Left renal cortex interstitium (tissue), 4 donors: ENCODE measurements at regions not wholly inside any gene's neighbourhood (a gene's known extent, or its start where the extent isn't known, plus 50 kb on each side); places are given as distances from the start of the nearest gene placed in this dataset.

Source experiments
- DNase-seq, 4 donors: peaks; one replicate each; pipeline ENCODE4 v3.0.0-alpha.2; 2013; ENCODE audit warnings: low read depth in 4 of 4, low spot score in 2 of 4, missing footprints in 1 of 4

- DNase-seq = no peak
Observed at GRCh38 chr15:87408902-87409301, 847.6 kb downstream of the NTRK3 start.

GRCh38 chr15:87403973-87404372 lies 852.6 kb downstream of the NTRK3 start:
- no peak for DNase-seq

- peak in 2 of 4 donors; percentile 4 to 5 for DNase-seq
Observed at GRCh38 chr15:87401973-87402372, 854.6 kb downstream of the NTRK3 start.

- DNase-seq = no peak
Observed at GRCh38 chr15:87394676-87395075, 861.9 kb downstream of the NTRK3 start.

GRCh38 chr15:87387766-87388165 lies 868.8 kb downstream of the NTRK3 start:
- no peak for DNase-seq

- no peak for DNase-seq
Observed at GRCh38 chr15:87374339-87374738, 882.2 kb downstream of the NTRK3 start.

- no peak for DNase-seq
Observed at GRCh38 chr15:87369269-87369668, 887.3 kb downstream of the NTRK3 start.

- no peak for DNase-seq
Observed at GRCh38 chr15:87368511-87368910, 888.0 kb downstream of the NTRK3 start.

- DNase-seq = no peak
Observed at GRCh38 chr15:87365186-87365585, 891.4 kb downstream of the NTRK3 start.

GRCh38 chr15:87362531-87362930 lies 894.0 kb downstream of the NTRK3 start:
- DNase-seq = no peak

- no peak for DNase-seq
Observed at GRCh38 chr15:87357637-87358313, 898.8 kb downstream of the NTRK3 start.

GRCh38 chr15:87355946-87356345 lies 900.6 kb downstream of the NTRK3 start:
- DNase-seq = no peak

GRCh38 chr15:87354661-87355410 lies 901.7 kb downstream of the NTRK3 start:
- no peak for DNase-seq

- DNase-seq = no peak
Observed at GRCh38 chr15:87349181-87349580, 907.4 kb downstream of the NTRK3 start.

- no peak for DNase-seq
Observed at GRCh38 chr15:87348746-87349145, 907.8 kb downstream of the NTRK3 start.

- no peak for DNase-seq
Observed at GRCh38 chr15:87347806-87348515, 908.6 kb downstream of the NTRK3 start.

GRCh38 chr15:87345961-87346360 lies 910.6 kb downstream of the NTRK3 start:
- no peak for DNase-seq

GRCh38 chr15:87343966-87344365 lies 912.6 kb downstream of the NTRK3 start:
- DNase-seq = no peak

GRCh38 chr15:87340370-87340769 lies 916.2 kb downstream of the NTRK3 start:
- no peak for DNase-seq

- no peak for DNase-seq
Observed at GRCh38 chr15:87326269-87326668, 930.3 kb downstream of the NTRK3 start.

- DNase-seq = no peak
Observed at GRCh38 chr15:87322870-87323269, 933.7 kb downstream of the NTRK3 start.

GRCh38 chr15:87322265-87322664 lies 934.3 kb downstream of the NTRK3 start:
- DNase-seq = no peak
